Neural cell (in vitro differentiated cells): ENCODE measurements at regions not wholly inside any gene's neighbourhood (a gene's known extent, or its start where the extent isn't known, plus 50 kb on each side); places are given as distances from the start of the nearest gene placed in this dataset.

Experiments
- H2AFZ ChIP-seq: fragments of 200-600, 300-800 bp; sonication (generic), shearing (Covaris generic); 2 replicates; pipeline ENCODE4 v1.6.0; 2014; ENCODE audit warnings: low read depth, mild to moderate bottlenecking, antibody characterized with exemption, low read length, moderate library complexity
- H3F3A ChIP-seq: fragments of 200-600 bp; shearing (Covaris generic); 2 replicates; pipeline ENCODE4 v1.6.1; 2016; ENCODE audit warnings: mild to moderate bottlenecking, moderate library complexity, mixed read lengths, antibody characterized with exemption, low read length; ENCODE audit not compliant: insufficient read depth, poor library complexity, severe bottlenecking
- H3K27ac ChIP-seq: fragments of 200-600, 300-800 bp; sonication (generic), shearing (Covaris generic); 2 replicates; pipeline ENCODE4 v1.5.1; 2014; ENCODE audit warnings: mild to moderate bottlenecking, low read length, moderate library complexity
- H3K27me3 ChIP-seq: fragments of 300-800, 200-600 bp; sonication (generic), shearing (Covaris generic); 2 replicates; pipeline ENCODE4 v1.6.0; 2014; ENCODE audit warnings: mild to moderate bottlenecking, low read depth, low read length, moderate library complexity; ENCODE audit not compliant: insufficient read depth
- H3K36me3 ChIP-seq: fragments of 300-800, 200-600 bp; sonication (generic), shearing (Covaris generic); 2 replicates; pipeline ENCODE4 v1.5.1; 2014; ENCODE audit warnings: mild to moderate bottlenecking, antibody characterized with exemption, low read length, moderate library complexity; ENCODE audit not compliant: insufficient read depth
- H3K4me2 ChIP-seq: fragments of 300-800, 200-600 bp; sonication (generic), shearing (Covaris generic); 2 replicates; pipeline ENCODE4 v1.6.0; 2014; ENCODE audit warnings: mild to moderate bottlenecking, low read length
- H3K4me3 ChIP-seq: fragments of 300-800, 200-600 bp; sonication (generic), shearing (Covaris generic); 2 replicates; pipeline ENCODE4 v1.5.1; 2014; ENCODE audit warnings: mild to moderate bottlenecking, low read length, moderate library complexity
- H3K79me2 ChIP-seq: fragments of 200-600 bp; shearing (Covaris generic); replicated peaks from 2 replicates; pipeline ENCODE4 v1.6.0; 2014; ENCODE audit warnings: mild to moderate bottlenecking, low read length, moderate library complexity; ENCODE audit not compliant: insufficient read depth
- H3K9ac ChIP-seq: fragments of 300-800, 200-600 bp; sonication (generic), shearing (Covaris generic); 2 replicates; pipeline ENCODE4 v1.6.1; 2016; ENCODE audit warnings: mild to moderate bottlenecking, low read length, mixed read lengths
- H3K9me2 ChIP-seq: fragments of 200-600 bp; shearing (Covaris generic); 2 replicates; pipeline ENCODE4 v1.6.1; 2016; ENCODE audit warnings: mild to moderate bottlenecking, low read length, mixed read lengths; ENCODE audit not compliant: insufficient read depth
- H3K9me3 ChIP-seq: fragments of 200-600, 300-800 bp; sonication (generic), shearing (Covaris generic); 2 replicates; pipeline ENCODE4 v1.6.1; 2016; ENCODE audit warnings: mild to moderate bottlenecking, mixed run types, low read length, moderate library complexity, mixed read lengths
- H4K20me1 ChIP-seq: fragments of 200-600 bp; shearing (Covaris generic); 2 replicates; pipeline ENCODE4 v1.6.1; 2016; ENCODE audit warnings: mild to moderate bottlenecking, mixed run types; ENCODE audit not compliant: insufficient read depth
- CTCF ChIP-seq: fragments of 450-650 bp; IDR thresholded peaks from 2 replicates; pipeline ENCODE4 v1.5.1; 2014; ENCODE audit warnings: antibody characterized with exemption, mild to moderate bottlenecking, moderate library complexity; ENCODE audit not compliant: poor library complexity, severe bottlenecking
- EP300 ChIP-seq: fragments of 450-650 bp; conservative IDR thresholded peaks from 2 replicates; pipeline ENCODE4 v1.6.1; 2014; ENCODE audit warnings: antibody characterized with exemption, mild to moderate bottlenecking, moderate library complexity; ENCODE audit not compliant: poor library complexity, severe bottlenecking
- EZH2 ChIP-seq: fragments of 200-600, 300-800 bp; shearing (Covaris generic), sonication (generic); IDR thresholded peaks from 2 replicates; pipeline ENCODE4 v1.6.1; 2014; ENCODE audit warnings: antibody characterized with exemption, low read length, borderline replicate concordance, mild to moderate bottlenecking; ENCODE audit not compliant: insufficient read depth, poor library complexity, severe bottlenecking
- MXI1 ChIP-seq: fragments of 450-650 bp; conservative IDR thresholded peaks from 2 replicates; pipeline ENCODE4 v1.6.1; 2014; ENCODE audit warnings: antibody characterized with exemption, mild to moderate bottlenecking; ENCODE audit not compliant: poor library complexity, severe bottlenecking
- POLR2AphosphoS5 ChIP-seq: IDR thresholded peaks from 2 replicates; pipeline ENCODE4 v1.6.1; 2012
- RAD21 ChIP-seq: fragments of 450-650 bp; conservative IDR thresholded peaks from 2 replicates; pipeline ENCODE4 v1.6.1; 2014; ENCODE audit warnings: antibody characterized with exemption, mild to moderate bottlenecking, moderate library complexity
- REST ChIP-seq: IDR thresholded peaks from 2 replicates; pipeline ENCODE4 v1.6.1; 2012; ENCODE audit warnings: borderline replicate concordance
- SMC3 ChIP-seq: fragments of 450-650 bp; conservative IDR thresholded peaks from 2 replicates; pipeline ENCODE4 v1.6.1; 2014; ENCODE audit warnings: antibody characterized with exemption, mild to moderate bottlenecking, moderate library complexity; ENCODE audit not compliant: poor library complexity
- TAF1 ChIP-seq: IDR thresholded peaks from 2 replicates; pipeline ENCODE4 v1.6.1; 2012; ENCODE audit warnings: low read depth

- H3K79me2 ChIP-seq: no peaks in the 10 kb centered on the region
- H3K36me3 ChIP-seq: no peaks in the 10 kb centered on the region
- H3K4me3 ChIP-seq: no peak overlapping the region
- H2AFZ ChIP-seq: no peak overlapping the region
- no peak overlapping the region for H3K9ac ChIP-seq
- H3K27ac ChIP-seq: no peak overlapping the region
- H3K4me2 ChIP-seq: no peak overlapping the region
- no peaks in the 10 kb centered on the region for H3K9me3 ChIP-seq
- H3K9me2 ChIP-seq: no peaks in the 10 kb centered on the region
- no peaks in the 10 kb centered on the region for H4K20me1 ChIP-seq
- no peaks in the 10 kb centered on the region for H3F3A ChIP-seq
- no peaks in the 10 kb centered on the region for H3K27me3 ChIP-seq
- no peak for TF ChIP-seq POLR2AphosphoS5
- no peak for TF ChIP-seq CTCF
- no peak for TF ChIP-seq EZH2
- TF ChIP-seq TAF1: no peak
- TF ChIP-seq RAD21: no peak
These were observed 215.3 kb upstream of the GULP1 start for GRCh38 chr2:188076149-188077056.

GRCh38 chr2:188077757-188078156 is 213.9 kb upstream of the GULP1 start:
- H3K4me3 ChIP-seq: no peak overlapping the region
- H3K27me3 ChIP-seq: no peaks in the 10 kb centered on the region
- no peaks in the 10 kb centered on the region for H3K79me2 ChIP-seq
- TF ChIP-seq SMC3 (no peak), RAD21 (no peak)
- H3F3A ChIP-seq: no peaks in the 10 kb centered on the region
- no peak overlapping the region for H3K9ac ChIP-seq
- H2AFZ ChIP-seq: no peak overlapping the region
- no peak overlapping the region for H3K27ac ChIP-seq
- no peaks in the 10 kb centered on the region for H3K9me3 ChIP-seq
- H3K4me2 ChIP-seq: no peak overlapping the region
- no peaks in the 10 kb centered on the region for H3K9me2 ChIP-seq
- no peaks in the 10 kb centered on the region for H3K36me3 ChIP-seq
- no peaks in the 10 kb centered on the region for H4K20me1 ChIP-seq

GRCh38 chr2:188078534-188078933 is 213.1 kb upstream of the GULP1 start:
- no peak overlapping the region for H3K4me3 ChIP-seq
- H3F3A ChIP-seq: no peaks in the 10 kb centered on the region
- H3K36me3 ChIP-seq: no peaks in the 10 kb centered on the region
- no peak overlapping the region for H3K9ac ChIP-seq
- no peaks in the 10 kb centered on the region for H3K9me3 ChIP-seq
- H3K9me2 ChIP-seq: no peaks in the 10 kb centered on the region
- no peaks in the 10 kb centered on the region for H3K27me3 ChIP-seq
- H3K4me2 ChIP-seq: no peak overlapping the region
- H3K27ac ChIP-seq: no peak overlapping the region
- no peaks in the 10 kb centered on the region for H4K20me1 ChIP-seq
- H3K79me2 ChIP-seq: no peaks in the 10 kb centered on the region
- H2AFZ ChIP-seq: no peak overlapping the region
- no peak for TF ChIP-seq POLR2AphosphoS5
- no peak for TF ChIP-seq EP300
- TF ChIP-seq MXI1: no peak
- TF ChIP-seq EZH2: no peak
- TF ChIP-seq SMC3: no peak
- TF ChIP-seq RAD21: no peak
- no peak for TF ChIP-seq REST
- no peak for TF ChIP-seq TAF1
- no peak for TF ChIP-seq CTCF
